ENCODE measurements at regions not wholly inside any gene's neighbourhood (a gene's known extent, or its start where the extent isn't known, plus 50 kb on each side); places are given as distances from the start of the nearest gene placed in this dataset.

DNA sequence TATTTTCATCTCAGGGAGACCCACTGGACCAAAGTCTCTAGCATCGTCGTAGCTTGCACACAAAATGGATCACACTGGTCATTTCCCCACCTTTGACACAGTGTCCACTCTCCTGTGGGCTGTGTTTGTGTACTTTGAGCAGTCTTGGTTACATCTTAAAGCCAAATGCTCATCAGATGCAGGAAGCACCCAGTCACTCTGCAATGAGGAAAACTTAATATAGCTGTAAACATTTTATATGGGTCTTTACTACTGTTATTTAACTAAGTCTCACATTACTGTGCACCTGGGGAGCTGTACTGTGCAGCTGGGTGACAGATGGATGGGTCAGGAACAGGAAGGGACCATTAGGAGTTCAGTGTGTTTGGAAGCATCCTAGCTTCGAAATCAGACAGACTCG lies 109.0 kb upstream of the CXCR4 start:
- TF ChIP-seq POLR2A (IDR thresholded peaks at IDR 0.05): no peak
- TF ChIP-seq, protein P1, sequence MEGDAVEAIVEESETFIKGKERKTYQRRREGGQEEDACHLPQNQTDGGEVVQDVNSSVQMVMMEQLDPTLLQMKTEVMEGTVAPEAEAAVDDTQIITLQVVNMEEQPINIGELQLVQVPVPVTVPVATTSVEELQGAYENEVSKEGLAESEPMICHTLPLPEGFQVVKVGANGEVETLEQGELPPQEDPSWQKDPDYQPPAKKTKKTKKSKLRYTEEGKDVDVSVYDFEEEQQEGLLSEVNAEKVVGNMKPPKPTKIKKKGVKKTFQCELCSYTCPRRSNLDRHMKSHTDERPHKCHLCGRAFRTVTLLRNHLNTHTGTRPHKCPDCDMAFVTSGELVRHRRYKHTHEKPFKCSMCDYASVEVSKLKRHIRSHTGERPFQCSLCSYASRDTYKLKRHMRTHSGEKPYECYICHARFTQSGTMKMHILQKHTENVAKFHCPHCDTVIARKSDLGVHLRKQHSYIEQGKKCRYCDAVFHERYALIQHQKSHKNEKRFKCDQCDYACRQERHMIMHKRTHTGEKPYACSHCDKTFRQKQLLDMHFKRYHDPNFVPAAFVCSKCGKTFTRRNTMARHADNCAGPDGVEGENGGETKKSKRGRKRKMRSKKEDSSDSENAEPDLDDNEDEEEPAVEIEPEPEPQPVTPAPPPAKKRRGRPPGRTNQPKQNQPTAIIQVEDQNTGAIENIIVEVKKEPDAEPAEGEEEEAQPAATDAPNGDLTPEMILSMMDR (IDR thresholded peaks at IDR 0.05): no peak

All from right lobe of liver (tissue), 4 donors.